ENCODE measurements at regions not wholly inside any gene's neighbourhood (a gene's known extent, or its start where the extent isn't known, plus 50 kb on each side); places are given as distances from the start of the nearest gene placed in this dataset.

- no peak for DNase-seq
Measured at GRCh38 chrX:42616981-42617380, 161.0 kb downstream of the PPP1R2C start.

GRCh38 chrX:42615161-42615563, 162.8 kb downstream of the PPP1R2C start:
- no peak for DNase-seq

GRCh38 chrX:42606591-42606990, 171.4 kb downstream of the PPP1R2C start:
- no peak for DNase-seq

- DNase-seq: no peak
Measured at GRCh38 chrX:42604302-42604701, 173.7 kb downstream of the PPP1R2C start.

- DNase-seq: no peak
Measured at GRCh38 chrX:42603016-42603415, 174.9 kb downstream of the PPP1R2C start.

GRCh38 chrX:42602566-42602965, 175.4 kb downstream of the PPP1R2C start:
- no peak for DNase-seq

- DNase-seq: no peak
Measured at GRCh38 chrX:42602136-42602535, 175.8 kb downstream of the PPP1R2C start.

GRCh38 chrX:42597481-42597880, 180.5 kb downstream of the PPP1R2C start:
- no peak for DNase-seq

- DNase-seq: no peak
Measured at GRCh38 chrX:42585842-42586621, 191.9 kb downstream of the PPP1R2C start.

GRCh38 chrX:42577936-42578470, 200.0 kb downstream of the PPP1R2C start:
- DNase-seq: no peak

- DNase-seq: no peak
Measured at GRCh38 chrX:42567268-42567667, 210.7 kb downstream of the PPP1R2C start.

- DNase-seq: no peak
Measured at GRCh38 chrX:42565739-42566138, 212.2 kb downstream of the PPP1R2C start.

GRCh38 chrX:42546800-42547199, 231.2 kb downstream of the PPP1R2C start:
- DNase-seq: no peak

- DNase-seq: no peak
Measured at GRCh38 chrX:42544883-42545282, 233.1 kb downstream of the PPP1R2C start.

- no peak for DNase-seq
Measured at GRCh38 chrX:42541554-42541953, 236.4 kb downstream of the PPP1R2C start.

GRCh38 chrX:42540146-42540545, 237.8 kb downstream of the PPP1R2C start:
- no peak for DNase-seq

- DNase-seq: no peak
Measured at GRCh38 chrX:42538405-42538804, 239.6 kb downstream of the PPP1R2C start.

GRCh38 chrX:42536286-42536685, 241.7 kb downstream of the PPP1R2C start:
- DNase-seq: no peak

GRCh38 chrX:42535233-42535632, 242.7 kb downstream of the PPP1R2C start:
- DNase-seq: no peak

GRCh38 chrX:42533761-42534160, 244.2 kb downstream of the PPP1R2C start:
- DNase-seq: no peak

GRCh38 chrX:42531441-42531840, 246.5 kb downstream of the PPP1R2C start:
- no peak for DNase-seq

- DNase-seq: no peak
Measured at GRCh38 chrX:42530027-42530426, 247.9 kb downstream of the PPP1R2C start.

- DNase-seq: no peak
Measured at GRCh38 chrX:42524379-42524778, 253.6 kb downstream of the PPP1R2C start.

GRCh38 chrX:42519666-42520231, 258.2 kb downstream of the PPP1R2C start:
- DNase-seq: no peak

GRCh38 chrX:42515939-42516338, 262.0 kb downstream of the PPP1R2C start:
- no peak for DNase-seq

Data from NCI-H1436 treated with DMSO at 0.1 percent for 48 hours (cell line).